ENCODE measurements at regions not wholly inside any gene's neighbourhood (a gene's known extent, or its start where the extent isn't known, plus 50 kb on each side); places are given as distances from the start of the nearest gene placed in this dataset.

GRCh38 chr2:129896226-129897100 is 83.0 kb upstream of the RAB6C start:
- TF ChIP-seq EZH2 (IDR thresholded peaks at IDR 0.05; ENCODE audit: low read depth): no peak
- TF ChIP-seq, protein P1, sequence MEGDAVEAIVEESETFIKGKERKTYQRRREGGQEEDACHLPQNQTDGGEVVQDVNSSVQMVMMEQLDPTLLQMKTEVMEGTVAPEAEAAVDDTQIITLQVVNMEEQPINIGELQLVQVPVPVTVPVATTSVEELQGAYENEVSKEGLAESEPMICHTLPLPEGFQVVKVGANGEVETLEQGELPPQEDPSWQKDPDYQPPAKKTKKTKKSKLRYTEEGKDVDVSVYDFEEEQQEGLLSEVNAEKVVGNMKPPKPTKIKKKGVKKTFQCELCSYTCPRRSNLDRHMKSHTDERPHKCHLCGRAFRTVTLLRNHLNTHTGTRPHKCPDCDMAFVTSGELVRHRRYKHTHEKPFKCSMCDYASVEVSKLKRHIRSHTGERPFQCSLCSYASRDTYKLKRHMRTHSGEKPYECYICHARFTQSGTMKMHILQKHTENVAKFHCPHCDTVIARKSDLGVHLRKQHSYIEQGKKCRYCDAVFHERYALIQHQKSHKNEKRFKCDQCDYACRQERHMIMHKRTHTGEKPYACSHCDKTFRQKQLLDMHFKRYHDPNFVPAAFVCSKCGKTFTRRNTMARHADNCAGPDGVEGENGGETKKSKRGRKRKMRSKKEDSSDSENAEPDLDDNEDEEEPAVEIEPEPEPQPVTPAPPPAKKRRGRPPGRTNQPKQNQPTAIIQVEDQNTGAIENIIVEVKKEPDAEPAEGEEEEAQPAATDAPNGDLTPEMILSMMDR (conservative IDR thresholded peaks at IDR 0.05): no peak
- Histone ChIP-seq H3K4me3 (no peak overlapping the region), H3K79me2 (ENCODE audit: low read depth) (no peaks in the 10 kb centered on the region), H3K4me2 (no peak overlapping the region), H3K9me2 (ENCODE audit: insufficient read depth) (no peaks in the 10 kb centered on the region), H3K36me3 (ENCODE audit: low read depth) (no peaks in the 10 kb centered on the region), H3F3A (ENCODE audit: insufficient read depth, low read depth) (no peaks in the 10 kb centered on the region), H3K27me3 (ENCODE audit: insufficient read depth, low read depth) (peaks cover 24% of the 10 kb centered on the region), H4K20me1 (ENCODE audit: insufficient read depth) (no peaks in the 10 kb centered on the region), H3K27ac (no peak overlapping the region), H2AFZ (no peak overlapping the region), H3K9me3 (ENCODE audit: insufficient read depth, low read depth) (no peaks in the 10 kb centered on the region), H3K4me1 (replicated peaks; ENCODE audit: insufficient read depth) (no peaks in the 10 kb centered on the region)
- CTCF ChIA-PET: interaction anchor here (0.6 kb wide), 1 partner anchor 370 kb away, joined by 4 read pairs; no protein-coding TSS in a partner anchor
- DNase-seq: no peak
- intact Hi-C loops (cut with micrococcal nuclease; ENCODE audit: unreplicated experiment): no loop called here
- no TSS peak for BruUV-seq (replicated peaks)
- POLR2A ChIA-PET (ENCODE audit: unreplicated experiment): no interaction called here

DNA sequence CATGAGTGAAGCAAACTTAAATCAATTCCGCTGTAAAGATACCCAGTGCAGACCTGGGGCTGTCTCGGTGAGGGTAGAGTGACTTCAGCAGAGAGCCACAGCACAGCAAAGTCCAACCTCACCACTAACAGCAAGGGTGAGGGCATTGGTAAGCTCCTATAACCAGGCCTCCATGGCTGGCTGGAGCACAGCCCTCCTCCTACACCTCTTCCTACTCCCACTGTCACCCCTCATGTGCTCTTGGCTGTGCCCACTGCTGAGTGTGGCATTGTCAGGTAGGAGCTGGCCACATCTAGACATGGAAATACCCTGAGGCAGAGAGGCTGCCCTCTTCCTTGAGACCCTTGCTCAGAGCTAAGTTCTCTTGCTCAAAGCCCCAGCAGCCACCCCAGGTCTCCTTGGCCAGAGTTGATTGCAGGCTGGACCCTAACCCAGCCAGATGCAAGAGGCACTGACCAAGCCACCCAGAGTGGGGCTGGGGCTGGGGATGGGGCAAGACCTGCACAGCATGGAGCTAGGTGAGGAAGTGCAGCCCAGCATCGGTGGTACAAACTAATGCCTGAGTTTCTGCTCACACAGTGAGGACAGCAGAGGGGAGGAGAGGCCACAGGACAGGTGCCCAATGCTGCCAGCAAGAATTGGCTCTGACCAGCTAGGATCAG is 77.6 kb upstream of the RAB6C start:
- H3K27me3 ChIP-seq (ENCODE audit: insufficient read depth, low read depth): peaks cover 45% of the 10 kb centered on the region
- H2AFZ ChIP-seq: no peak overlapping the region
- H4K20me1 ChIP-seq (ENCODE audit: insufficient read depth): no peaks in the 10 kb centered on the region
- no peaks in the 10 kb centered on the region for H3K9me3 ChIP-seq (ENCODE audit: insufficient read depth, low read depth)
- no peaks in the 10 kb centered on the region for H3K36me3 ChIP-seq (ENCODE audit: low read depth)
- H3F3A ChIP-seq (ENCODE audit: insufficient read depth, low read depth): no peaks in the 10 kb centered on the region
- no peaks in the 10 kb centered on the region for H3K9me2 ChIP-seq (ENCODE audit: insufficient read depth)
- H3K27ac ChIP-seq: no peak overlapping the region
- ChIA-PET POLR2A (ENCODE audit: unreplicated experiment) (no interaction called here), CTCF (no interaction called here)
- H3K79me2 ChIP-seq (ENCODE audit: low read depth): no peaks in the 10 kb centered on the region
- no peaks in the 10 kb centered on the region for H3K4me1 ChIP-seq (replicated peaks; ENCODE audit: insufficient read depth)
- no peak overlapping the region for H3K4me3 ChIP-seq
- intact Hi-C loops (cut with micrococcal nuclease; ENCODE audit: unreplicated experiment): no loop called here
- TF ChIP-seq, protein P1 (conservative IDR thresholded peaks at IDR 0.05): no peak
- DNase-seq: no peak
- no TSS peak for BruUV-seq (replicated peaks)
- H3K4me2 ChIP-seq: no peak overlapping the region

DNA sequence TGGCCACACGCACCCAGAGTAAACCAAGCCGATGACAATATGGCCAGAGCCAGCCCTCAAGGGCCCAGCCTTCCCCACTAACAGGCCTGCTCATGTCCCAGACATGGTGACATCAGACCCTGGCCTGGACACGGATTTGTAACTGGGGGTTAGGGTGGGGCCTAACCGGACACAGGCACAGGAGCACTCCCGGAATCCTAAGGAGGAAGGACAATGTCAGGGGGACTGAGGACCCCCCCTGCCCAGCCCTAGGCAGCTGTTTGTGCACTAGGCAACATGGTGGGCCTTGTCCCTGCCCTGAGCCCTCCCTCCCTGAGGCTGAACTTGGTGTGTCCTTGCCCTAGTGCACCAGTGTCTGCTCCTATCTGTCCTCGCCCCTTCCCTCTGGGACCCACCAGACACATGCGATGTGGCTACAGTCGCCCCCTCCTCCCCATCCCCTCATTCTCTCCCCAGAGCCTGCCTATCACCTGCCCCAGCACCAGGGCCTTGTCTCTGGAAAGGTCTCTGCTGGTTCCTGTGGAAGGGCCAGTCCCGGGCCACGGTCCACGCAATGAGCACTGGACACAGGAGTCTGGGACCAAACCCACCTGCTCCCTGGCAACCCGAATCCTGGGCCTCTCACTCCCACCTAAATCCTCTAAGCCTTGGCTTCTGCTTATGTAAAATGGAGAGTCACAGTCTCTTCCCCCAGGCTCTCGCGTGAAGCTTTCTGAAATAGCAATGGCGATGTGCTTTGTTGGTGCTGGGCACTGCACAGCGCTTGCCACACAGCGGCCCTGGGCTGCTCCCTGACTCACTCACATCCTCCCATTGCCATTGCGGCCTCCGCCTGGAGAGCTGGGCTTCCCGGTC is 76.5 kb upstream of the RAB6C start:
- POLR2A ChIA-PET (ENCODE audit: unreplicated experiment): no interaction called here
- Histone ChIP-seq H3K36me3 (ENCODE audit: low read depth) (no peaks in the 10 kb centered on the region), H3F3A (ENCODE audit: insufficient read depth, low read depth) (no peaks in the 10 kb centered on the region), H3K27me3 (ENCODE audit: insufficient read depth, low read depth) (peaks cover 56% of the 10 kb centered on the region), H3K9me3 (ENCODE audit: insufficient read depth, low read depth) (no peaks in the 10 kb centered on the region), H3K4me1 (replicated peaks; ENCODE audit: insufficient read depth) (no peaks in the 10 kb centered on the region), H3K4me3 (no peak overlapping the region), H3K4me2 (no peak overlapping the region), H3K9me2 (ENCODE audit: insufficient read depth) (no peaks in the 10 kb centered on the region), H4K20me1 (ENCODE audit: insufficient read depth) (no peaks in the 10 kb centered on the region), H3K79me2 (ENCODE audit: low read depth) (no peaks in the 10 kb centered on the region), H3K27ac (no peak overlapping the region), H2AFZ (no peak overlapping the region)
- intact Hi-C loops (cut with micrococcal nuclease; ENCODE audit: unreplicated experiment): no loop called here
- TF ChIP-seq EZH2 (IDR thresholded peaks at IDR 0.05; ENCODE audit: low read depth): no peak
- TF ChIP-seq, protein P1 (conservative IDR thresholded peaks at IDR 0.05): no peak
- no TSS peak for BruUV-seq (replicated peaks)
- DNase-seq: no peak
- CTCF ChIA-PET: interaction anchor here (0.5 kb wide), 1 partner anchor 24 kb away, joined by 17 read pairs; no protein-coding TSS in a partner anchor
